ENCODE measurements at regions not wholly inside any gene's neighbourhood (a gene's known extent, or its start where the extent isn't known, plus 50 kb on each side); places are given as distances from the start of the nearest gene placed in this dataset.

- TF ChIP-seq CTCF (IDR thresholded peaks at IDR 0.05; ENCODE audit: low read depth, low read length, missing control alignments), result no peak
- no peak overlapping the region for H3K4me3 ChIP-seq (replicated peaks; ENCODE audit: low read depth, low read length)
- no peak for DNase-seq (ENCODE audit: extremely low read depth, low read depth)
Measured at GRCh38 chr1:116255486-116256285, 117.4 kb upstream of the ATP1A1 start.

DNA sequence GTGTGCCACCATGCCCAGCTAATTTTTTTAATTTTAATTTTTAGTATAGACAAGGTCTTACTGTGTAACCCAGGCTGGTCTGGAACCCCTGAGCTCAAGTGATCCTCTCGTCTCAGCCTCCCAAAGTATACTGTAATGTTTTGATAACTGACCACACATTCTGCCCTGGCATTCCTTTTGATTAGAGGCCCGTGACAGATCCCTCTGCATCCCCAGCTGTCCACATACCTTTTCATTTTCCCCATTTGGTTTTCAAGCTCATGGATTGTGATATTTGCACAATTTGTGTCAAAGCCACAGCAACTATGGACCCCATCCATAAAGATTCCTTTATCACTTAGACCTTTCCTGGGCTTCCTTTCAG, 116.8 kb upstream of the ATP1A1 start:
- TF ChIP-seq CTCF (IDR thresholded peaks at IDR 0.05; ENCODE audit: low read depth, low read length, missing control alignments), result no peak

DNA sequence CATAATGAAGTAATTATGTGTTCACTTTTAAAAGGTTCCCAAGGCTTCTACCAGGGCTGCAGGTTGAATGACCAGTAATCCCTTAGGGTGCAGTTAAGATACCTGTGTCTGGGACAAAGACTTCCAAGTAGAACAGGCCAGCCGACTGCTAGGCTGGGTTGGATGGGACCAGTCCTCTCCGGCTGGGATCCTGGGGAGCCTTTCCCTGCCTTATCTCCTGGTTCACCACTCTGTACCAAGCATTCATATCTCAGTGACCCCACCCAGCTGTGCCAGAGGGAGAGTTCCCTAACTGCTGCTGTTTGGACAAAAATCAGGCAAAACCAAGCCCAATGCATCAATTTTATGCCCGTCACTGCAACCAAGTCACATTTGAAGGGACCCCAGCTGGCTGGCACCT, 116.2 kb upstream of the ATP1A1 start:
- H3K4me3 ChIP-seq (replicated peaks; ENCODE audit: low read depth, low read length), result no peak overlapping the region
- DNase-seq (ENCODE audit: extremely low read depth, low read depth), result no peak
- no peak for TF ChIP-seq CTCF (IDR thresholded peaks at IDR 0.05; ENCODE audit: low read depth, low read length, missing control alignments)

More for the DNA sequence above, 116.8 kb upstream of the ATP1A1 start:
- DNase-seq (ENCODE audit: extremely low read depth, low read depth), result no peak
- no peak overlapping the region for H3K4me3 ChIP-seq (replicated peaks; ENCODE audit: low read depth, low read length)

DNA sequence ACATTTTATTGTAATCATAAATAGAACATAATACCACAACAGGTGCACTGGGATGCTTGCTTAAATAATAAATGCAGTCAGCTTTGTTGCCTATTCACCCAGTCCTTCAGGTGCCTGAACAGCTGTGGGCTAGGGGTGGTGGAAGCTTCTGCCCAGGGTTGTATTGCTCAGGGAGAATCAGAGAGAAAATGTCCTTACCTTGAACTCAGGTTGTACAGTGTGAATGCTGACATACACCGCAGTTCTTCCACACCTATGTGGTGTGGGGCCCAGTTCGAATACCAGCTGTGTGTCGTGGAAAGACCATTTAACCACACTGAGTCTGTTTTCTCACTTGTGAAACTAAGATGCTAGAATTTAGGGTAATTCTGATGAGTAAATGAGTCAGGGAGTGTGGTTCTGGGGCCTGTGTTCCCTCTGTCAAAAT, 115.7 kb upstream of the ATP1A1 start:
- H3K4me3 ChIP-seq (replicated peaks; ENCODE audit: low read depth, low read length), result no peak overlapping the region
- no peak for TF ChIP-seq CTCF (IDR thresholded peaks at IDR 0.05; ENCODE audit: low read depth, low read length, missing control alignments)
- no peak for DNase-seq (ENCODE audit: extremely low read depth, low read depth)

GRCh38 chr1:116257836-116258235, 115.2 kb upstream of the ATP1A1 start:
- no peak overlapping the region for H3K4me3 ChIP-seq (replicated peaks; ENCODE audit: low read depth, low read length)
- TF ChIP-seq CTCF (IDR thresholded peaks at IDR 0.05; ENCODE audit: low read depth, low read length, missing control alignments), result no peak
- DNase-seq (ENCODE audit: extremely low read depth, low read depth), result no peak

GRCh38 chr1:116258668-116259419, 114.2 kb upstream of the ATP1A1 start:
- no peak for TF ChIP-seq CTCF (IDR thresholded peaks at IDR 0.05; ENCODE audit: low read depth, low read length, missing control alignments)
- DNase-seq (ENCODE audit: extremely low read depth, low read depth), result no peak
- H3K4me3 ChIP-seq (replicated peaks; ENCODE audit: low read depth, low read length), result no peak overlapping the region
